HG03442 (cell line): ENCODE measurements at regions not wholly inside any gene's neighbourhood (a gene's known extent, or its start where the extent isn't known, plus 50 kb on each side); places are given as distances from the start of the nearest gene placed in this dataset.

Experiments used
- ATAC-seq: cut with Tn5 transposase; IDR thresholded peaks from one replicate; pipeline ENCODE4 v1.9.1; 2021; ENCODE audit warnings: mild to moderate bottlenecking, moderate library complexity; ENCODE audit not compliant: unreplicated experiment

DNA sequence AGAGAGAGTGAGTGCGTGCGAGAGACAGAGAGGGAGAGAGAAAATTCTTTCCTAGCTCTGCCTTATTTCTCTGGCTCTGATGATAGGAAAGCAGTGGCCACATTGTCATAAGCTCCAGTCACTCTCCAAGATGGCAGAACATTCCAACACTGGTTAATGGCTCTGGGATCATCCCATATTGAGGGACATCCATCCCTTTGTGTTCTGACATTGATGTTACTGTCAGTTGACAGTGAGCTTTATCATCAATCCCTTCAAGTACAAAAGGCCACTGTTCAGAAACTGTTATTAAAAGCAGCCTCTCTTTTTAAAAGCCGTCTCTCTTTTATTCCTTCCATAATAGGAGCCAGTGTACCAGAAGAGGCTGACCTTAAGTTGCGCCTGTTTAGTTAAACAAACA is 1084.9 kb upstream of the RBFOX1 start:
- no peak for ATAC-seq

DNA sequence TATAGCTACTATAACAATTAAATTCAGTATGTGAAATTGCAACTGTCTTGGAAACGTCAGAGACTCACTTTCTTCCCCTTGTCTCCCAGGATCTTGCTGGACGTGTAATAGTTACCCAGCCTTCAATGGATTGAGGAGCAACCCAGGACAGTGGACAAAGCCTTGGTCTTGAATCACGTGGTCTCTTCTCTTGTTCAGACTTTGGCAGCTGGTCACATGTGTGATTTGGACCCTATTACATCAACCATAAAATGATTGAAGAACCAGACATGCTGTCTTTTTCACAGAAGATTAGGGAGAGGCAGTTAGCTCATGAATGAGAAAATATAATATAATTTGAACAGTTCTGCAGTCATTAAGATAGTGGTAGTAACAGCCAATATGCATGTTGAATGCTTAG is 1085.5 kb upstream of the RBFOX1 start:
- ATAC-seq: no peak

DNA sequence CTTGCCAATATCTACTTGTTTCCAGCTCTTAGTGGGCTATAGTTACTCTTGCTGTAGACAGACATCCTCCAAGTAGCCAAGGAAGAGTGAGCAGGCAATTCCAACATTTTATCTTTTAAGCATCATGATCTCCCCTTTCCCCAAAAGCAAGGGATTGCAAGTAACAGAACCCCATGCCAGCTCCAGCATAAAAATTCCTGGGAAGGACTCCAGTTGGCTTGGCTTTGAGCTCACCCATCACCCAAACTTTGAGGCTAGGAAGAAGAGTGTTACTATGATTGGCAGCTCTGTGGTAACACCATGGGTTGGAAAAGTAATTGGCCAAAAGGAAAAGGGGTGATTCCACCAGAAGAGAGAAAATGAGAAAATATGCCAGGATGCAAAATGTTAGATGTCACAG is 1086.4 kb upstream of the RBFOX1 start:
- no peak for ATAC-seq

DNA sequence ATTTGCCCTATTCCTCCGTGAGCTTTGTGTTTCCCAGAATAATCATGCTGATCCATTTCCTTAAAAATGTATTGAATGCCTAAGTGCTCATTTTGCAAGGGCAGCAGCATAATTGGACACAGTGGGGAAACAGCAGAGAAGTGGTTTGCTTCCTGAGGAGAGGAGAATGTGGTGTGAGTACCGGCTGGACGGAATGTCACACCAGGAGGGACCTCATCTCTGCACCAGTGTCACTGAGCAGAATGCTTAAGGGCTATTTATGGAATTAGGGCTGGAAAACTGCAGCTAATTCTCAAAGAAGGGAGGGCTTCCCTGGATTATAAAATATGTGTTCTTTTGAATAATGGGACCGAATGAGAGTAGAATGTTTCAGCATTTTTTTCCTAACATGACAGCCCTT is 1100.6 kb upstream of the RBFOX1 start:
- ATAC-seq: no peak

DNA sequence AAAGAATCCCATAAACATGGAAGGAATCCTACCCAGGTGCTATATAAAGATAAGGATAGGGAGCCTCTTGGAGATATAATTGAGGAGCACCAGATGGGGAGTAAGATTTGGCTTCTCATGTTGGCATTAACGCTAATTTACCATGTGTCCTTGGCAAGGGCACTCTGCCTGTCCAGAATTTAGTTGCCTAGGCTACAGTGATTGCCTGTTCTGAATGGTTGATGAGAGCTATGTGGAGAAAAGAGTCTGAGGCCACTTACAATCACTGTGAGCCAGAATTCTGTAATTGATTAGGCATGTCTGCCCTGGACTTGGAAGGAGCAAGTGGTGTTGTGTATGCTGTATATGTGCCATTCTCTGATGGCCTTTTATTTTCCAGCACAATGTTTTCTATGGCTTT is 1101.2 kb upstream of the RBFOX1 start:
- ATAC-seq: no peak

DNA sequence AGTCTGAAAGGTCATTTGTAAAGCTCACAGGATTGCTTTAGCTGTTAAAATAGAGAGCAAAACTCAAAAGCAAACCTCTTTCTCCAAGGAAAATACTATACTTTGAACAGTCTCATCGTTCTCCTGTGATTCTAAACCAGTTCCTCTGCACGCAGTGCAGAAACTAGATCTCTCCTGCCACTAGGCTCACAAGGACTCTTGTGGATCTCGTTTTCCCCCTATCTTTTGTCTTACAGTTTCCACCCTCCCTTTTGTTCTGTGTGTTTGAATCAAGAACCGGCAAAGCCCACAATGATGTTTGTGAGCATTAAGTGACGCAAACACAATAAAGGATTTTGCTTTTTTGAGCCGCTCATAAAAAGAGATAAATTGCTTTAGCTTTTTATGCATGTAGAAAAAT is 1103.5 kb upstream of the RBFOX1 start:
- no peak for ATAC-seq

DNA sequence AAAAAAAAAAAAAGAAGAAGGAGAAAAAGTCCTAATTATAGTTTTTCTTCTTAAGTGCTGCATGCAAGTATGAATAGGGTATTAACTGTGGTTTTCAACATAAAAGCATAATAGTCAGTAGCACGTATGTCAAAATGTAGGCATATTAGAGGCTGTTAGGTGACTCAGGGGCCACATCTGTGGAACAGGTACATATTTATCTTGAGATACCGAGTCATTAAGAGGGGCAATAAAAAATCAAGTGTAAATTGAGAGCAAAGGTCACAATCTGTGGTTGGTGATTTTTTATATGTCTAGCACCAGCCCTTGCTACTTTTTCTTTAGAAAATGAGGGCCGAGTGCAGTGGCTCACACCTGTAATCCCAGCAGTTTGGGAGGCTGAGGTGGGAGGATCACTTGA is 1113.8 kb upstream of the RBFOX1 start:
- no peak for ATAC-seq

DNA sequence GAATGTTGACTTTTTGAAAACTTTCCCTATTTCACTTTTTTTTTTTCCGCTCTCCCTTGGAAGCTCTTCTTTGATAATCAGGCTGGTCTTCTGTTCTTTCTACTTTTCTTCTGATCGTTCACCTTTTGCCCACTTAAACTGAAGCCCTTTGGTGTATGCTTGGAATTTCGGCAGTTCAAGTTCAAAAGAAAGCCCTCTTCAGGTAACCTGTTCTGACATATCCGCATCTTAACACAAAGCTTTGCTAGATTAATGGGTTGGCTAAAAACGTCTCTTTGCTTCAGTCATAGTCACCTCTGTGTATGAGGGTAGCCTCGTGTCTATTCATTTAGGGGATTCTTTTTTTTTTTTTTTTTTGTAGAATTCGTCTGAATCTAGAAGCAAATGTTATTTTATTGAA is 1115.8 kb upstream of the RBFOX1 start:
- ATAC-seq: no peak

DNA sequence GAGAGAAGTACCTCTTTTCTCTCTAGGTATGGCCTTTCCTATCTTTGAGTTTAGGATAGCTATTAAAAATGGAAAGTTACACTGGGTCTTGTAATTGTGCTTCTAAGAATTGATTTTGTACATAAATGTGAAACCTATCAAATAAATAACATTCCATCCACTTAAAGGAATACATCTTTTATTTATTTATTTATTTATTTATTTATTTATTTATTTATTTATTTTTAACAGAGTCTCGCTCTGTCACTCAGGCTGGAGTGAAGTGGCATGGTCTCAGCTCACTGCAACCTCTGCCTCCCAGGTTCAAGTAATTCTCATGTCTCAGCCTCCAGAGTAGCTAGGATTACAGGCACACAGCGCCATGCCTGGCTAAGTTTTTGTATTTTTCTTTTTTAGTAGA is 1114.0 kb upstream of the EEF2KMT start:
- ATAC-seq: no peak

DNA sequence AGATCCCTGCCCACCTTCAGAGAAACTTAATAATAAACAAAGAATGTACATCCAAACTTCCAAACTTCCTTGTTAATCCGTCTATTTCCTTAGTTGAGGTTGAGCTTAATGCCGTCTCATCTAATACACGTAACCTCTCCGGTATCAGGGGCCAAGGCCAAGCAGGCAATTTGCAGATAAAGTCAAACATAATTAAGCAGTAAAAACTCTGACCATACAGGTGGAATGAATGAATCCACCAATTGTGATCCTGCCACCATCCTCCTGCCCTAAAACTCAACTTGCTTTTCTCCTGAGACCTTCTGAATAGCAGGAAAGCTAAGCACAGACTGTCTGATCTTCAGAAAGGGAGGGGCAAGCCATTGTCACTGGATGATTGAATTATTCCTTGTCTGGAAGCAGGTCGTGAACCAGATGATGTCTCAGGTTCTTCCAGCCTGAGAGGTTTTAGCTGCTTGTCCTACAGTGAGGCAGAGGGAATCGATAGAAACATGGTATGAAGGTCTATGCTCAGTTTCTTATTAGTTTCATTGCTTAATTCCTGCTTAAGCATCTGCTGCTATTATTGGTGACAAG is 1111.8 kb upstream of the EEF2KMT start:
- ATAC-seq: no peak

DNA sequence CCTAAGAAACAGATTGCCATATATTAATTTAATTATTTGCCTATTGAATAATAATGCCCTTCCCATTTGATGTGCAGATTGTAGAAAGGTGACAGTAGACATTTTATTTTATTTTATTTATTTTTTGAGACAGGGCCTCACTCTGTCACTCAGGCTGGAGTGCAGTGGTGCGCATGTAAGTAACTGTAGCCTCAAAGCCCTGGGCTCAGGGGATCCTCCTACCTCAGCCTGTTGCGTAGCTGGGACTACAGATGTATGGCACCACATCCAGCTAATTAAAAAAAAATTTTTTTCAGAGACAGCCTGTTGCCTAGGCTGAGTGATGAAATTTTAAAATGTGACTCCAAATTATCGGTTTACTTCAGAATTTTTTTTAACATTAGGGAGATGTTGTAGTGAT is 1110.0 kb upstream of the EEF2KMT start:
- ATAC-seq: no peak

DNA sequence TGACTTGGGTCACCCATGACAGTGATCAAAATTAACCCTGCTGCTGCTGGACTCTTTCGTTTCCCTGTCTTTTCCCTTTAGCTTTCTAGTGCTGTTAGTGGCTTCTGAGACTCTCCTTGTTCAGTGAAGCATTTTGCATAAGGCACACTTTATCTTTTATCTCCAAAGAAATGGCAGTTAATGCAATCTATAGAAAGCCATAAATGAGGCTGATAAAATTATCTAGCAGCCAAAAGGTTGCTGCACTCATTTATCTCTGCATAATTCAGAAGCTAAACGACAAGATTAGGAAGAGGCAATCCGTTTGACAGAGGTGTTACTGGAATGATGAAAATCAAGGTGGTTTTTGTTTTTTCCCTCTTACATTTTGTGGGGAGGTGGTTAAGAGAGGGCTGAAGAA is 1109.5 kb upstream of the EEF2KMT start:
- no peak for ATAC-seq

DNA sequence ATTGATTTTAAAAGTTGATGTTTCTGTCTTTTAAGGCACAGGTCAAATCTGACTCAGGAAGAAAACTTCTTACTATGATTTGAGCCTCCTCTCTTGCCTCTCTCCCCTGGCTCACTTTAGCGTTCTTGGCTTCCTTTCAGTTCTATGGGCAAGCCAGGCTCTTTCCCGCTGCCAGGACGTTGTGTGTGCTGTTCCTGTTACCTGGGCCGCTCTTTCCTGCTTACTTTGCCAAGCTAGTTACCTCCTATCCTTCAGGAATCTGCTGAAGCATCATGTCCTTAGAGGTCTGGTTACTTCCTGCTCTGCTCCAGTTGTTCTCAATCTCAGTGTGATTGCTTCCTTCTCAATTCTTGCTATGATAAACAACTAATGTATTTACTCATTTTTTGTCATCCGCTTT is 1108.5 kb upstream of the EEF2KMT start:
- no peak for ATAC-seq

DNA sequence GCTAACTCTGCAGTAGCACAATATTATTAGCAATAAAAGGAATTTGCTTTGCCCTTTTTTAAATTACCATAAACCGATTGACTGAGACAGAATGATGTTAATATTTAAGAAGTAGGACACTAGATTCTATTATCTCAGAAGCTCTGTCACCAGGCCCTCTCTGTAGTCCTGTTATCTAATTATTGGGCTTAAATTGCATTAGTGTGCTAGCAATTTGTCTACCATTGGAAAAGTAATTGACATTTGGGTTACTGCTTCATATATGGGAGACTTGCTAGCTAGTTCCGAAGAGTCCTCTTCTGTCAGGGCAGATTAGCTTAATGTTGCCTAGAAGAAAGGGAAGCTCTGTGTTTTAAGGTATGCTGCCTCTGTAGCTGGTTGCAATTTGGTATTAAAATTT is 1107.3 kb upstream of the EEF2KMT start:
- no peak for ATAC-seq

DNA sequence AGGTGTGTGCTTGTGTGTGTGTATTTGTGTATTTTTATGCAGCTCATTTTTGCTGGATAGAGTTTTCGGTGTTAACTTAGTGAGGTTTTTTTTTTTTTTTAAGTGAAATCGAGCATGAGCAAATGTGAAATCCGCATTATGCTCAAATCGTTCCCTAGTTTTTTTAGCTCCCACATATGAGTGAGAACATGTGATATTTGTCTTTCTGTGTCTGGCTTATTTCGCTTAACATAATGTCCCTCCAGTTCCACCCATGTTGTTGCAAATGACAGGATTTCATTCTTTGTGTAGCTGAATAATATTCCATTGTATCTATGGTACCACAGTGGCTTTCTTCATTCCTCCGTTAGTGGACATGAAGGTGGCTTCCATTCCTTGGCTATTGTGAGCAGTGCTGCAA is 1103.3 kb upstream of the EEF2KMT start:
- no peak for ATAC-seq

DNA sequence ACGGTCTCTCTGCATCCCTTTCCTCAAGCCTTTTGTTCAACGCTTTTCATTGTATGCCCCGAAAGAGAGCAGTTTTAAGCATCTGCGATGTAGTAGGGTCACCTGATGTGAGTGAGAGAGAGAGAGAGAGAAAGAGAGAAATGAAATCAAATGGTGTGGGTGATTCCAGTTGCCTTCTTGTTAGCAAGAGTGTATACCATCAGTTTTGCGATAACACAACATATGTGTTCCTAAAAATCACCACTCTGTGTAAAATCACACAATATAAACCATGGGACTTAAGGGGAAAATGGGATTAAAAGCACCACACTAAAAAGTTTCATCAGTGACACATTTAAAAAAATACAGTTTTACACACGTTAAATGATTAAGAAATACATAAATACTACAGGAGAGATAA is 1102.7 kb upstream of the EEF2KMT start:
- no peak for ATAC-seq

DNA sequence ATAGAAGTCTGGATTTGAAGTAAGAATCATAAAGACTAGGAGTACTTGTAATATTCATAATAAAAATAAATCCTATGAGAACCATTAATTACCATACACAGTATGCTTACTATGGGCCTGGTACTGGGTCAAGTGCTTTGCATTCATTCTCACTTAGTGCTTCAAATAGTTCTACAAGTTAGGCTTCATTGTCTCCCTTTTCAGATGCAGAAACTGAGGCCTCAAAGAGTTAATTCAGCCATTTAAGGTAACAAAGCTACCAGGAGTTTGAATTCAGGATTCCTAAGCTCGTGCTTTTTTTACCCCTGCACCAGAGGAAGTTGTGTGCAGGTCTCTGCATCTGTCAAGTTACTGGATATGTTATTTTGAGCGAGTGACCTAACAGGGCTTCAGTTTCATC is 1098.4 kb upstream of the EEF2KMT start:
- no peak for ATAC-seq

DNA sequence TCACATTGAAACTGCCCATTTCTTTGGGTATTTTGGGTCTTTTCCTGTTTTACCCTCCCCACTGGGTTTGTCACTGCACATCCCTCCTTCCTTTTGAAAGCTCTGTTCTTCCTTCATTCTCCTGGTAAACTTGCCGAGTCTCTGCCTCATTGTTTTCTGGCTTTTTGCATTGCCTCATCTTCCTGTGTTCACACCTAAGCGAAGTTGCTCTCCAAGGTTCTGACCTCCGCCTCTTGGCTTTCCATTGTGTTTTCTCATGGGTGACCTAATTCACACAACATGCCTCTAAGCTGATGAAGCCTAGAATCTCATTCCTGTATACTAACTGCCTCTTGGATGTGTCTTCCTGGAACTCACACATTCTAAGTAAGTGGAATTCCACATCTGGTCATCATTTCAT is 1096.1 kb upstream of the EEF2KMT start:
- no peak for ATAC-seq

DNA sequence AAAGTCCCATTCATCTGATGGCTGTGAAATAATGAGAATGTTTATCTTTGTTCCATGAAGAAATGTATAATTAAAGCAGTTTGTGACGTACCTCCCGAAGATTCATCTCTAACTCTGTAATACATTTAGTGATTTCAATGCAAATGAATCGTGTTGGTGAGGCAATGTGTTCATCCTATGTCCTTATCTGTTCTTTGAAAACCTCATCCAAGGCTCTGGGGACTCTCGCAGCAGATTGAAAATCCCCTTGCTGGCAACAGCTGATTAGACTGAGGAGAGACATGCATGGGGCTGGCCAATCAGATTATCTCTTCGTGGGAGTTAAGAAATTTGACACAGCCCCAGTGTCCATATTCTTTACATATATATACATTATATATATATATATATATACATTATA is 1095.4 kb upstream of the EEF2KMT start:
- no peak for ATAC-seq

DNA sequence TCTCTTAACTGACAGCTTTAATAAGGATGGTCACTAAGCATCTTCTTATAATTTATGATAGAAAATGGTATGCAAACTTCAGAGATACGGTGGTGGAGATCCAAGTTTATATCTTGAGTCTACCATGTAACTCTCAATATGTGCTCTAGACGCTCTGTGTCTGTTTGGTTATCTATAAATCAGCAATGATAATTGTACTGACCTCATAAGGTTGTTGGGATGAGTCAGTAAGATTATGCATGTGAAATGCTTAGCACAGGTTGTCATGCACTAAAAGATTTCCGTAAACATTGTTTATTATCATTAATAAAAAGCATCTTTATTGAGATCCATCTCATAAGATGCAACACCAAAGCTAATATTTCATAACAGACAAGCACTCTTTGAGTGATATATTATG is 1094.9 kb upstream of the EEF2KMT start:
- no peak for ATAC-seq

DNA sequence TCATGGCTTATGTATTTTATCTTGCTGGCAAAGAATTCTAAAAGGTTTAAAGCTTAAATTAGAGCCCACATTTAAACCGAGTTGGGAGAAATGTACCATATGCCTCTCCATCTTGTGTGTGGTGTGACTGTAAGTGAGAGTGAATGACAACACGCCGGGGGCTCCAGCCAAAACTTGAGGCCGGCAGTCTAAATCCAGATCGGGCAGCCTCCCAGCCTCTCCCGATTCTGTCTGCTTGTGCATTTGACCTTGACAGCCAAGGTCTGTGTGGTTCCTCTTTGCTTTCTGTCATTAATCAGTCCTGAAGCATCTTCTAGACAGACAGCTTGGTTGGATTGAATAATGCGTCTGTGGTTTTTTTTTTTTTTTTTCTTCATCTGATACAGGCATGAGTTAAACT is 1093.2 kb upstream of the EEF2KMT start:
- no peak for ATAC-seq

DNA sequence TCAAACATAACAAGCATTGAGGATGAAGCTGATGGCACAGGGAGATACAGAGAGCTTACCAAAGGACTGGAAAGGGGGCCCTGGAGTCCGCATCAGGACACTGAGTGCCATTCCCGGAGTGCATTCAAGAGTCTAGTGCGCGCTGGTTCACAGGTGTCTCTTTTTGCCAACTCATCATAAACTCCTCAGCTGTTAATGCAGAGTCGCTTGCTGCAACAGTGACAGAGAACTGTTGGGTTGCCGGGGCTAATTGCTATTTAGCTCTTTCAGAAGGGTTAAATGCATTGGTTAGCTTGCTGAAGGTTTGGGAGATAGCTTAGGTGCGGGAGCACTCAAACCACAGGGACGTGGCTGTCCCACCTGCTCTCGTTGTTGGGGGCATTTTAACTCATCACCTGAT is 1091.6 kb upstream of the EEF2KMT start:
- ATAC-seq: no peak

DNA sequence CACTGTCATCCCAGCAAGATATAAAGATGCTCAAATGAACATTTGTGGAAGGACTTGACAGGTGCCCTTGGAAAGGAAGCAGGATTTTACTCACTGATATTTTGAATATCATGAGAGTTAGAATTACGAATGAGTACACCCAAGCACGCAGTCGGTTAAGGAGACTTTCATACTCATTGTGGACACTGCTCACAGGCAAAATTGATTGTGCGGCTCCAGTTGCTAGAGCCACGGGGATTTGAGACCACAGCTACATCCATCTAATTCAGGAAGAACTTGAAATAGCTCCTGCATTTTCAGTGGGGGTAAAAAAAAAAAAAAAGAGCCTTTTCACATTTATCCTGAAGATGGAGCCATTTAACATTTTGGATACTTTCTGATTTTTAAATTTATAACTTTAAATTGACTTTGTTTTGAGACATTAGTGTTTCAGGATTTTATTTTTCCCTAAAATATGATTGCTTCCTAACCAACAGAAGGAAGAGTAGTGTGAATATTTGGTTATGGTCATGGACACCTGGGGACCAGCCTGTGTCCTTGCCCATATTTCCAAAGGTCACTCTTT is 1080.1 kb upstream of the EEF2KMT start:
- no peak for ATAC-seq
